CMK (cell line): ENCODE measurements at regions not wholly inside any gene's neighbourhood (a gene's known extent, or its start where the extent isn't known, plus 50 kb on each side); places are given as distances from the start of the nearest gene placed in this dataset.

ENCODE experiments used
- DNase-seq: peaks from one replicate; pipeline ENCODE4 v3.0.0-alpha.2; 2010; ENCODE audit warnings: low read depth

GRCh38 chr2:82665691-82666090, 1793.4 kb downstream of the SUCLG1 start:
- no peak for DNase-seq

GRCh38 chr2:82657106-82657505, 1802.0 kb downstream of the SUCLG1 start:
- DNase-seq = no peak

- DNase-seq = no peak
Observed at GRCh38 chr2:82656420-82656819, 1802.7 kb downstream of the SUCLG1 start.

GRCh38 chr2:82652117-82652516, 1807.0 kb downstream of the SUCLG1 start:
- no peak for DNase-seq

- no peak for DNase-seq
Observed at GRCh38 chr2:82650038-82650437, 1809.0 kb downstream of the SUCLG1 start.

GRCh38 chr2:82641598-82642180, 1817.4 kb downstream of the SUCLG1 start:
- no peak for DNase-seq

- no peak for DNase-seq
Observed at GRCh38 chr2:82636402-82637020, 1822.6 kb downstream of the SUCLG1 start.

- no peak for DNase-seq
Observed at GRCh38 chr2:82599021-82599420, 1860.1 kb downstream of the SUCLG1 start.

GRCh38 chr2:82596581-82596980, 1862.5 kb downstream of the SUCLG1 start:
- no peak for DNase-seq

- DNase-seq = no peak
Observed at GRCh38 chr2:82591718-82592117, 1867.4 kb downstream of the SUCLG1 start.

GRCh38 chr2:82576656-82577055, 1882.4 kb downstream of the SUCLG1 start:
- no peak for DNase-seq

- no peak for DNase-seq
Observed at GRCh38 chr2:82539280-82539621, 1919.8 kb downstream of the SUCLG1 start.

- no peak for DNase-seq
Observed at GRCh38 chr2:82538590-82539279, 1920.3 kb downstream of the SUCLG1 start.

- no peak for DNase-seq
Observed at GRCh38 chr2:82528288-82528687, 1930.8 kb downstream of the SUCLG1 start.

- no peak for DNase-seq
Observed at GRCh38 chr2:82527124-82527523, 1932.0 kb downstream of the SUCLG1 start.

- DNase-seq = no peak
Observed at GRCh38 chr2:82526277-82526676, 1932.8 kb downstream of the SUCLG1 start.

- no peak for DNase-seq
Observed at GRCh38 chr2:82525744-82526143, 1933.3 kb downstream of the SUCLG1 start.

GRCh38 chr2:82524826-82525225, 1934.3 kb downstream of the SUCLG1 start:
- DNase-seq = no peak

- no peak for DNase-seq
Observed at GRCh38 chr2:82511894-82512293, 1947.2 kb downstream of the SUCLG1 start.

GRCh38 chr2:82508702-82509101, 1950.4 kb downstream of the SUCLG1 start:
- no peak for DNase-seq

- DNase-seq = no peak
Observed at GRCh38 chr2:82507657-82508056, 1951.4 kb downstream of the SUCLG1 start.

- no peak for DNase-seq
Observed at GRCh38 chr2:82501217-82501616, 1957.9 kb downstream of the SUCLG1 start.

- DNase-seq = no peak
Observed at GRCh38 chr2:82498777-82499443, 1960.2 kb downstream of the SUCLG1 start.
